KOPT-K1 (cell line): ENCODE measurements at regions not wholly inside any gene's neighbourhood (a gene's known extent, or its start where the extent isn't known, plus 50 kb on each side); places are given as distances from the start of the nearest gene placed in this dataset.
"Not testable (repeated sequence)": the region's sequence is repeated elsewhere in the genome, so short reads cannot be mapped to it uniquely, and the experiment has no call there.

ENCODE experiments used
- H3K27ac ChIP-seq: fragments of 200-600 bp; sonication (generic); 2 replicates; pipeline ENCODE4 v1.5.1; 2016; ENCODE audit warnings: antibody characterized with exemption, mild to moderate bottlenecking, low read depth, low read length; ENCODE audit not compliant: poor library complexity, severe bottlenecking
- H3K36me3 ChIP-seq: fragments of 200-600 bp; sonication (generic); 2 replicates; pipeline ENCODE4 v1.5.1; 2017; ENCODE audit warnings: antibody characterized with exemption, mild to moderate bottlenecking, low read length, moderate library complexity; ENCODE audit not compliant: insufficient read depth
- H3K9me3 ChIP-seq: fragments of 200-600 bp; sonication (generic); 2 replicates; pipeline ENCODE4 v1.5.1; 2017; ENCODE audit warnings: antibody characterized with exemption, low read length, mild to moderate bottlenecking; ENCODE audit not compliant: insufficient read depth, poor library complexity, severe bottlenecking

- H3K9me3 ChIP-seq: no peaks in the 10 kb centered on the region
- H3K27ac ChIP-seq: no peak overlapping the region
- no peaks in the 10 kb centered on the region for H3K36me3 ChIP-seq
Measured at GRCh38 chr9:74095925-74096324, 401.2 kb upstream of the RORB start.

DNA sequence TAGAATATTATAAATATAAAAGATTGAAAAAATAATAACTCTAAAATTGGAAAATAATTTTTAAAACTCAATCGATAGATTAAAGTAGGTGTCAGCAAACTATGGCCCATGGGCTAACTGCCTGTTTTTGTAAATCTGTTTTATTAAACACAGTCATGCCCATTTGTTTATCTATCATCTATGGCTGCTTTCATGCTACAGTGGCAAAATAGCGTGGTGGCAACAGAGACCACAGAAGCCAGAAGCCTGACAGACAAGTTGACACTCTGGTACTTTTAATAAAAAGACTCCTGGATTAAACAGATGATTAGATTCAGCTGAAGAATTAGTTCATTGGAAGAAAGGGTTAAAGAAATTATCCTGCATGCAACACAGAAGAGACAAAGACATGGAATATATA, 400.7 kb upstream of the RORB start:
- Histone ChIP-seq H3K9me3 (no peaks in the 10 kb centered on the region), H3K27ac (no peak overlapping the region), H3K36me3 (no peaks in the 10 kb centered on the region)

DNA sequence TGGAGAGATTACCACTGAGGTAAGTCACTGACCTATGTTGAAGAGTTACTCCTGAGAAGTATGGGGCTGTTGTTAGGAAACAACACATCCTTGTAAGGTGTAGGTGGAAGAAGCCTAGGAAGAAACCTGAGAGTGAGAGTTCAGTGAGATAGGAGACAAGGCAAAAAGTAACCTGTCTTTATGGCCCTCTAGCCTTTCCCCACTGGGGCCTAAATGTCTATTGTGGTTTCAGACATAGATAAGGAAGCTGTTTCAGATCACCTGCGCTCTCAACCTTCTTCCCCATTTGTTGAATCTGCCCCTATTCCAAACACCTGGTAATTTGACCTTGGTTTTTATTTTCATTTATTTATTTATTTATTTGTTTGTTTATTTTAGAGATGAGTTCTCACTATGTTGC, 397.1 kb upstream of the RORB start:
- Histone ChIP-seq H3K9me3 (no peaks in the 10 kb centered on the region), H3K36me3 (no peaks in the 10 kb centered on the region), H3K27ac (no peak overlapping the region)

GRCh38 chr9:74102148-74102547, 395.0 kb upstream of the RORB start:
- H3K9me3 ChIP-seq, H3K36me3 ChIP-seq, H3K27ac ChIP-seq: not testable (repeated sequence)

- no peaks in the 10 kb centered on the region for H3K36me3 ChIP-seq
- H3K27ac ChIP-seq: no peak overlapping the region
- no peaks in the 10 kb centered on the region for H3K9me3 ChIP-seq
Measured at GRCh38 chr9:74102702-74103101, 394.4 kb upstream of the RORB start.

DNA sequence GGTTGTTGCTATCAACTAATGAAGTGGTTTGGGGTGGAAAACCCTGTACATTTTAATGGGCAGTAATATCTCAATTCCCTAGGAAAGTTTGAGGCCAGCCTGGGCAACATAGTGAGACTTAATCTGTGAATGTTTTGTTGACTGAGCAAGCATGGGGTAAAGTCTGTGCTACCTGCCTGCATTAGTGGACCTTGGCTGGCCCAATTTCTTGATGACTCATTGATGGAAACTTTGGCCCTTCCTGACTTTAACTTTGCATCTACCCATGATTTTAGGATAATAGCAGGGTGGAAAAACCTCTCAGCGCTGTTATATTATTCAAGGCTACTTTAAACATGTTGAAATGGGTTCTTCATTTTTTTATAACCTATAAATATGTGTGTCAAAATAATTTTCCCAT, 389.4 kb upstream of the RORB start:
- H3K9me3 ChIP-seq: no peaks in the 10 kb centered on the region

DNA sequence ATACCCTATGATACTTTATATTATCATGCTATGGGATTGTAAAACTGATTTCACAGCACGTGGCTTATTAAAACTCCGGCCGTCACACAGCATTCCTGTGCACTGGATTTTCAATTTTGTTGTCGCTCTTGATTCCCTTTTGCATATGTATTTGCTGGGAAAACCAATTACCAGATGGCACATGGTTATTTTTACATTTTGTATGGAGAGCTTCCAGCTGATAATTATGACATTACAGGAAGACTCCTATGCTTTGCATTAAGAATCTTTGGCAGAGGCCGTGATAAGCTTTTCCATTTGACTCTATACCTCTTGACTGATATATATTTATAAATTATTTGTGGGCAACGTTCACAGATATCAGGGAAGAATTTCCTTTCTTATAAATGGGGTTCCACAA, 381.2 kb upstream of the RORB start:
- H3K36me3 ChIP-seq: no peaks in the 10 kb centered on the region
- H3K27ac ChIP-seq: no peak overlapping the region
- H3K9me3 ChIP-seq: no peaks in the 10 kb centered on the region

More for the DNA sequence above, 389.4 kb upstream of the RORB start:
- H3K27ac ChIP-seq: no peak overlapping the region
- no peaks in the 10 kb centered on the region for H3K36me3 ChIP-seq

DNA sequence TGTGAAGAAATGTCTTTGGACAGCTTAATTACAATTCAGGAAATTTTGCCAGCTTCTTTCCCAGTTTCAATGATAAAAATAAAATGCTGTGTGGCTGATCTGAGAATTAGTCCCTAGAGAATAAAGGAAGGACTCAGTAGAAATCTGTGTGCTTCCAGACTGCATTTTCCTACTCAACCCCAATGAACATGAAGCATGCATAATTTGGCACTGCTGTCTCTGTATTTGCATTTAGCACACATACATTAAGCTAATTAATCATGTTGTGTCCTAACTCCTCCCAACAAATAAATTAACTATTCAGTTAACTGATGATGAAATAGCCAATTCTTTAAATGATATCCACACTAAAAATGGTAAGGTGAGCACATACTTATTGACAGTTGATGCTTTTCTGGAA, 380.0 kb upstream of the RORB start:
- H3K36me3 ChIP-seq: no peaks in the 10 kb centered on the region
- H3K9me3 ChIP-seq: no peaks in the 10 kb centered on the region
- no peak overlapping the region for H3K27ac ChIP-seq

DNA sequence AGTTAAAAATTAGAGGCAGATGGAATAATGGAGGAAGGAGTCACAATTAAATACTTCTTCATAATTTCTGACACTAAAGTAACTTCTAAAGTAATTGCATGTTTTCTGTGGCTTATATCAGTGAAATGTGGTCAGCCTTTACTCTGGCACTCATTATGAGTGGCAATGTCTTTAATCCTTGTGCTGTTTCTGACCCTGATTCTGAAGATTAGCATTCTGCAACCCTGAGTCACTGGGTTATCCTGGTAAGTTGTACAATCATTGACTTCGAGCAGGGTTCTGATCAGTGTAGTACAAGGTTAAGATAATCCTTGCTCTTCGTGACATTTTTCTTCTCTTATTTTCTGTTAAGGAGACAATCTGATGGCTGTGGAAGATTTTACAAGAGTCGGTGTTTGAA, 379.4 kb upstream of the RORB start:
- H3K27ac ChIP-seq: no peak overlapping the region
- H3K36me3 ChIP-seq: no peaks in the 10 kb centered on the region
- no peaks in the 10 kb centered on the region for H3K9me3 ChIP-seq

- Histone ChIP-seq H3K27ac (no peak overlapping the region), H3K36me3 (no peaks in the 10 kb centered on the region), H3K9me3 (no peaks in the 10 kb centered on the region)
Measured at GRCh38 chr9:74120061-74120460, 377.1 kb upstream of the RORB start.

DNA sequence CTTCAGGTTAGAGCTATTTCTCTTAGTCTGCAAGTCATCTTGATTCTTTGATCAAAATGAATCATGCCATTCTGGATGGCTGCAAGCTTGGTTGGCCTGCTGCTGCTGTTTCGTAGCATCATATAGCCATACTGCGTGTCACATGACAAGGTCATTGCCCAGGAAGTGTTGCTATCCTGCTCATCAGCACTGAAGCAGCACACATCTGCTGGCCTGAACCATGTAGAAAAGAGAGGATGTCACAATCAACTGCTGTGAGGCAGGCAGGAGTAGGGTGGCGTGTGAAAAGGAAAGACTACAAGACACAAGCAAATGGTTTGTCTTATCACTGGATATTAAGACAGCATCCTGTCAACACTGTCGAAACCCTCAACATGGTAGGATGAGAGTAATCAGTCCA, 376.7 kb upstream of the RORB start:
- H3K36me3 ChIP-seq: no peaks in the 10 kb centered on the region
- no peaks in the 10 kb centered on the region for H3K9me3 ChIP-seq
- no peak overlapping the region for H3K27ac ChIP-seq

GRCh38 chr9:74122216-74122615, 374.9 kb upstream of the RORB start:
- Histone ChIP-seq H3K9me3 (no peaks in the 10 kb centered on the region), H3K27ac (peak overlapping the region; percentile 14), H3K36me3 (no peaks in the 10 kb centered on the region)

GRCh38 chr9:74122661-74123060, 374.5 kb upstream of the RORB start:
- Histone ChIP-seq H3K27ac (no peak overlapping the region), H3K9me3 (no peaks in the 10 kb centered on the region), H3K36me3 (no peaks in the 10 kb centered on the region)

DNA sequence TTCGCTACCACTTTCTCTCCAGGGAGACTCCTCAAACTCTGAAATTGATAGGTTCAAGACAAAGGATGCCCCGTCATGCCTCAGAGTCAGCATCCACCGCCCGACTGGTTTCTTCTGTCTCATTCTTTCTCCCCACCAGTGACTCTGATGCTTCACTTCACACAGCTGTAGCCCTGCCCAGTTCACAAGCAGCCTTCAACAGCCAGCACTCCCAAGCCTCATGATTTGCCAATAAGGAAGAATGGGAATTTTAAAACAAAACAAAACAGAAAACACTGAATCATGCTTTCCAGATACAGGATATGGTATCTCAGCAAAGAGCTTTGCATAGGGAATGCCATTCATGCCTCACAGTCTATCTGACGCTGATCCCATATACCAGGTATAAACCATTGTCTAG, 371.2 kb upstream of the RORB start:
- Histone ChIP-seq H3K36me3 (no peaks in the 10 kb centered on the region), H3K27ac (no peak overlapping the region), H3K9me3 (no peaks in the 10 kb centered on the region)

DNA sequence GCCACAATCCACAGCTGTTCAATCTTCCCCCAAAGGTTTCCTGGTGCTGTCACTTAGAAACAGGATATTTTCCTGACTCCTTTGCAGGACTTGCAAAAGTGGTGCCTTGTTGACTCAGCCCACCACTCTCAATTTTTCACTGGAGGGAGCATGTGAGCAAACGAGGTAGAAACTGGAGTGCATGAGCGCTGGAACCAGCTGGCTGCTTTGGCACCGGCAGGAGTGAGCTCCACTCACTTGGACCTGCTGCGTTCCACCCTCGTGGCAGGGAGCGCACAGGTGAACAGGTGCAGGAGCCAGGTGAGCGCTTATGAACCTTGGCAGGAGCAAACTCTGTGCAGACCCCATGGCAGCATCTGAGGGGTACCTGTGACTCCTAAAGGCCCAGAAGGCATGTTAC, 364.1 kb upstream of the RORB start:
- no peak overlapping the region for H3K27ac ChIP-seq
- no peaks in the 10 kb centered on the region for H3K36me3 ChIP-seq
- H3K9me3 ChIP-seq: peaks cover 6% of the 10 kb centered on the region

GRCh38 chr9:74133921-74134320, 363.2 kb upstream of the RORB start:
- Histone ChIP-seq H3K27ac (no peak overlapping the region), H3K36me3 (no peaks in the 10 kb centered on the region), H3K9me3 (peaks cover 6% of the 10 kb centered on the region)

DNA sequence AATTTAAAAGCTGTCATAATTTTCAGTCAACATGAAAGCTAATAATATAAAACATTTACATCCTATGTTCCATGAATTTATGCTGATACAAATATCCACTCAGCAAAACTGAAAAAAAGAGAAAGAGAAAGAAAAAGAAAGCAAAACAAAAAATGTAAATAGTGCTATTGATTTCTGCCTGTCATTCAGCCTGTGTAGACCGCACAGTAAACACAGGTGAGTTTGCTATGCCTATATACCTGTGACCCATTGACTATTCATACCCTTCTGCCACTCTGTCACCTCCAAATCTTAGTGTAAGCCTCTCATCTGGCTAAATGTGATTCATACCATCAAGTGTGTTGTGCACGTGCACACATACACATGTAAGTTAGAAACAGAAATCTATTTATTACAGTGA, 359.0 kb upstream of the RORB start:
- H3K9me3 ChIP-seq: peaks cover 14% of the 10 kb centered on the region
- H3K36me3 ChIP-seq: no peaks in the 10 kb centered on the region
- no peak overlapping the region for H3K27ac ChIP-seq
